HT1080 (cell line): ENCODE measurements at regions not wholly inside any gene's neighbourhood (a gene's known extent, or its start where the extent isn't known, plus 50 kb on each side); places are given as distances from the start of the nearest gene placed in this dataset.

Source experiments
- DNase-seq: peaks from one replicate; pipeline ENCODE4 v3.0.0-alpha.2; 2015; ENCODE audit warnings: low read depth

- no peak for DNase-seq
Measured at GRCh38 chr13:64051278-64051677, 2635.6 kb upstream of the PCDH20 start.

DNA sequence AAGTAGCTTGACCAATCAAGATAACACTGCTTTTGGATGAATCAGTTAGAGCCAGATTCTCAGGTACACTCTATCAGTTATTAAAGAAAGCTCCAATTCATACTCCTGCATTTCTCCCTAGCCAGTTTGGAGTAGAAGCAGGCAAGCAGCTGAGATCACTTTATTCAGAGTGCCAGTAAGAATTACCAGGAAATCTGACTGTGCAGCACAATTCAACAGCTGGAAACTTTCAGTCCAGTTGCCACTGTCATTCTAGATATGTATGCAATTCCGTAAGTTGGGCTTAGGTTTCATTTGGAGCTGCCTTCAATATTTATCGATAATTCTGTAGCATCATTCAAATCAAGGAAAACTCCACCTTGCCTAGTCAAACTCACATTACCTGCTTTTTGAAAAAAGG is 2625.6 kb upstream of the PCDH20 start:
- no peak for DNase-seq

DNA sequence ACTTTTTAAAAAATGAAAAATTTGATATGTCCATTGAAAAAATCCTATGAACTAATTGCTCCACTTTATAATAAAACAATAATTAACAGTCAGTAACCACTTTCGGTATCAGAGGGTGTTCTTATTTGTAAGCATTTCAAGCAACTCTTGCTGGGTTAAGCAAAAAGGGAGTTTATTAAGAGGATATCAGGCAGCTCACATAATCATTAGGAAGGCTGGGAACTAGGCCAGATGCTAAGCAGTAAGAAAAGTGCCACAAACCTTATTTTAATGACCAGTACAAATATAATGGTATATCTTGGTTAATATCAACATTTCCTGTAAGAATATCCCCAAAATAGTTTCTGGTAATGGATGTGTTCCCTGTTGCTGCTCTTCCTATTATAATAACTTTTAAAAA is 2618.3 kb upstream of the PCDH20 start:
- no peak for DNase-seq

DNA sequence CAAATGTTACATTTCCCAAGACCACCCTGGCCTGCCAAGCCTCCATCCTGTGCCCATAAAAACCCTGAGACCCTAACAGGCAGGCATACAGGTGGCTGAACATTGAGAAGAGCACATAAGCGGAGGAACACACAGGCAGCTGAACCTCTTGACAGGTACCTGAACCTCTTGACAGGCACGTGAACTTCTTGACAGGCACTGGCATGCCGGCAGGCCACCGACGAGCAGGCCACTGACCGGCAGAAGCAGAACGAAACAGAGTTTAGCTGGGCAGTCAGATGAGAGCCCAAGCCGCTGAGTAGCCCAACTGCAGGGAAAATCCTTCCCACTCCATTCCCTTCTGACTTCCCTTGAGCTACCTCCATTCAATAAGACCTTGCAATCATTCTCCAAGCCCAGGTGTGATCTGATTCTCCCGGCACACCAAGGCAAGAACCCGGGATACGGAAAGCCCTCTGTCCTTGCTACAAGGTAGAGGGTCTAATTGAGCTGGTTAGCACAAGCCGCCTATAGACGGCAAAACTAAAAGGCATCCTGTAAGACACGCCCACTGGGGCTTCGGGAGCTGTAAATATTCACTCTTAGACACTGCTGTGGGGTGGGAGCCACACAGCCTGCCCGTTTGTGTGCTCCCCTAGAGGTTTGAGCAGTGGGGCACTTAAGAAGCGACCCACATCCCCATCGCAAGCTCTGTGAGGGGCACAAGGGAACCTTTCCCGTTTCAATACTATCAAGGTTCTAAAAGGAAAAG is 2613.9 kb upstream of the PCDH20 start:
- DNase-seq, result no peak

DNA sequence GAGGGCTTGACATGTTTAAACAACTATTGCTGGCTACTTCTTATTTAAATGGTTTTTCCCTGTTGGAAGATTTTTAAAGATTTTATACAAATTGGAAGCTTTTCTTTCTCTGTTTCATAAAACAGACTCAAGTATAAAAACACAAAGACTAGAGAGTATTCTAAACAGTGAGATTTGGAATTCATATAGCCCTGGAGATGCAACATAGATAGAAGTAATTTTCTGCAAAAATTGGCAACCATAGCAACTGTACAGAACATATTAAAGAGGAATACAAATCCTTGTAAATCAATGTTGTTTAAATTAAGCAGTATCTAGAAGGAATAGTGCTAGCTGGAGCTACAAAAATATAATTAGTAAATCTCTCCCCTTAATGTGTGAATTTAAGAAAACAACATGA is 2612.9 kb upstream of the PCDH20 start:
- no peak for DNase-seq

- no peak for DNase-seq
Measured at GRCh38 chr13:64020126-64020525, 2604.5 kb upstream of the PCDH20 start.

DNA sequence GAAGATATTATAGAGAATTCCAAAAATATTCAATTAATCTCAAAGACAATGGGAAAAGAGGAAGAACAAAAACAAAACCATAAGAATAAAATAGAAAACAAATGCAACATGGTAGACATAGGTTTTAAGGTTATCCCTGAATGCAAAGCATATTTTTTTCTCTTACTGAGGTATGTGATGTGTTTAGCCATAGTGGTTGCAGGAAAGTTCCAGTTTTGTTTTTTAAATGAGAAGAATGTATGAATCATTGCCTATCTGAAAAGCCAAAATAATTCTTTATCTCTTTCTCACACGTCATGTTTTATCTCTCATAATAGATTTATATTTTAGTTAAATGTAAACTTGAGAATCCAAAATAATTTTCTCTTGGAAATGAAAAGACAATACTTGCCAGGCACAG is 2591.7 kb upstream of the PCDH20 start:
- no peak for DNase-seq

DNA sequence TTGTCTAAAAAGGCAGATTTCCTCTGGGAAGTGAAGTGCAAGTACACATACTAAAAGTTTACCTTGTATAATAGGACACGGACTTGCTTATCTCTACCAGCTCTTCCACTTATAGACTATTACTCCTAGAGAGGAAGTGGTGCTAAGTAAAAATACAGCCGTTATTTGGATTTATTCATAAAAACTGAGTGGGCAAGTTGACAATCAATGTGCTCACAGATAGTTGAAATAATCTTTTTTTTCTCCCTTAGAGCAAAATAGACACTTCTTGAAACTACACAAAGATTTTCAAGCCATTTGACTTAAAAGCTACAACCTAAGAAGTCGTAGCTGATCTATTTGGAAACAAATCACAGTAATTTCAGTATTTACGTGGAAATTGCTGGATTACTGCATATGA is 2584.7 kb upstream of the PCDH20 start:
- no peak for DNase-seq

- DNase-seq, result no peak
Measured at GRCh38 chr13:63999614-64000305, 2584.1 kb upstream of the PCDH20 start.

DNA sequence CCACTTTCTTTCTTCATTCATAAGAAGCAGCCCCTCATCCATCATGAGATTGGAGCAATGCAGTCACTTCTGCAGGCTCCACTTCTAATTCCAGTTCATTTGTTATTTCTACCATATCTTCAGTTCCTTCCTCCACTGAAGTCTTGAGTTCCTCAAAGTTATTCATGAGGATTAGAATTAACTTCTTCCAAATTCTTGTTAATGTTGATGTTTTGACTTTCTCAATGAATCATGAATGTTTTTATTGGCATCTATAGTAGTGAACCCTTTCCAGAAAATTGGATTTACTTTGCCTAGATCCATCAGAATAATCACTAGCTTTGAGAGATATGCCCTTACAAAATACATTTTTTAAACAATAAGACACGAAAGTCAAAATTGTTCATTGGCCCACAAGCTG is 2567.7 kb upstream of the PCDH20 start:
- DNase-seq, result no peak

DNA sequence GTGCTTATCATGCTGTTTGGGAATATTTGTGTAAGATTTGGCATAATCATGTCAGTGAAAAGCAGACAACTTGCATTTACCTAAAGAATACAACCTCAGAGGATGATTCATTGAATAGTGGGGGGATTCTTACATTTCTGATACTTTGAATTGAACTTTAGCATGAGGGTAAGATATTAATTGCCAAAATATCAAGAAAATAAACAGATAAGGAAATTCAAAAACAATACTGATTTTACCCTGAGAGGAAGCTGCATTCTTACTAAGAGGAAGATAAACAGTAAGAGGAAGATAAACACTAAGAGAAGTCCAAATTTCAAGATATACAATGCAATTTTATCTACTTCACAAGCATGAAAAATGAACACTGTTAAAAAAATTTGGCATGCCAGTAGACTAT is 2564.3 kb upstream of the PCDH20 start:
- DNase-seq, result no peak

DNA sequence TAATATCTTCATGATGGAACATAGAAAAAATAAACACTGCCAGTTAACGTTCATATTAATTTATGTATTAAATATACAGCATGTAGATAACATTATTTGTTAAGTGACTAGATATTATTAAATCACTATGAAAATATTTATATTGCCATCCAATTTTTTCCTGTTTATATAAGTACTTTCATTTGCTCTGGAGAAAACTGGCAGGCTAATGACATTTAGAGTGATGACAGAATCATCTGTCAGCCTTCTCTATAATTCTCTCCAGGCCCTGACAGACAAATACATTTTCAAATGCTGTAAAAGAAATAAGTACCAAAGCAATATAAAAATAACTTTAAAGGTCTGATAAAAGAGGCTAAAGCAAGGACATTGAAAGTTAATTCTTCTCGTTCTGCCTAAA is 2556.7 kb upstream of the PCDH20 start:
- no peak for DNase-seq

GRCh38 chr13:63954683-63955082 is 2539.0 kb upstream of the PCDH20 start:
- DNase-seq, result no peak

GRCh38 chr13:63948045-63948444 is 2532.4 kb upstream of the PCDH20 start:
- peak; percentile 24 for DNase-seq

DNA sequence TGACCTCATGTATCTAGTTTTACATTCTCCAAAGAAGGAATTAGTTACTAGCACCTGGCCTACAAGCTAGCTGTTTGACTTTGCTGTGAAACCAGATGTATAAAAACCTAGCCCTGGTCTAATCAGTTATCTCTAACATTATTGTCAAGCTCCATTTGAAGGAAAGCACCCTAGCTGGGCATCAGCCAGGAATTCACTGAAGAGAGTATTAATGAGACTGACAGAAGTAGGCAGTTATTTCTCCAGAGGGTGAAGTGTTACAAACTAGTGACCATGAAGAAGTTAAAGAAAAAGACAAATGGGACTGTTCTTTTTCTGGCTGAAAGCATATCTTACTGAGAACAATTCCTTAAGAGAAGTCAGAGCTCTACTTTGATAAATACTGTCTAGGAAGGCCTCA is 2529.3 kb upstream of the PCDH20 start:
- no peak for DNase-seq

DNA sequence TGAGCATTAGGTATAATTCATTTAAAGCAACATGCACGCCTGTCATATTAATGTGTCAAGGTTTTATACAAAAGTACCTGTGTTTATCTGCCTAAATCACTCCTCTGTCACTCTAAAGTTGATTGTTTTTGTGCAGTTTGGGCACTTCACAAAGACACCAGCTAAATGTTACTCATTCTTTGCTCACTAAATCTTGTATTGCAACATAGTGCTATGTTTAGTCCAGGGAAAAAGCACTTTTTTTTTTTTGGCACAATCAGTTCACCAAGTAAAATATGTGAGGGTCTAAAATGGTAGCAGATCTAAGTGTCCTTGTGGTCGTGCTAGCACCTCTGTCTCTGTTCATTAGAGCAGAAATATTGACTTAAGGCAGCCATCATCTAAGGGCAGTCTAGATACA is 2526.7 kb upstream of the PCDH20 start:
- DNase-seq, result peak; percentile 2

DNA sequence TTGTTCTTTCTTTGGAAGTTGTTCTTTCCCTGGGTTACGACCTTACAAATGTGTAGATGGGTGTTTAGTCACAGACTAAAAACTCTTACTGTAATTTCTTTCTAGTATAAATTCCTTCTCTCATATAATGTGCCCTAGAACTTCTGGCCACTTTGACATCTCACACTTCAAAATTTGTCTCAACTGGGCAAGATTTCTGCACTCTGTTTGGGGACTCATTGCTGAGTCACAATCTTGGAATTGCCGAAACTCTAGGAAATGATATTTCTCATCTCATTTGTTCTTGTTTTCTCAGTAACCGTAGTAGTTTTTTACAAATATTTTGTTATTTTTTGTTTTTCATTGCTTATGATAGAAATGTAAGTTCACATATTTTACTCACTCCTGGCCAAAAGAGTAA is 2523.2 kb upstream of the PCDH20 start:
- peak; percentile 44 for DNase-seq

- DNase-seq, result peak; percentile 34
Measured at GRCh38 chr13:63910511-63910910, 2494.9 kb upstream of the PCDH20 start.

GRCh38 chr13:63909726-63910375 is 2494.2 kb upstream of the PCDH20 start:
- DNase-seq, result no peak

- no peak for DNase-seq
Measured at GRCh38 chr13:63902141-63902540, 2486.5 kb upstream of the PCDH20 start.

GRCh38 chr13:63901630-63902029 is 2486.0 kb upstream of the PCDH20 start:
- no peak for DNase-seq

DNA sequence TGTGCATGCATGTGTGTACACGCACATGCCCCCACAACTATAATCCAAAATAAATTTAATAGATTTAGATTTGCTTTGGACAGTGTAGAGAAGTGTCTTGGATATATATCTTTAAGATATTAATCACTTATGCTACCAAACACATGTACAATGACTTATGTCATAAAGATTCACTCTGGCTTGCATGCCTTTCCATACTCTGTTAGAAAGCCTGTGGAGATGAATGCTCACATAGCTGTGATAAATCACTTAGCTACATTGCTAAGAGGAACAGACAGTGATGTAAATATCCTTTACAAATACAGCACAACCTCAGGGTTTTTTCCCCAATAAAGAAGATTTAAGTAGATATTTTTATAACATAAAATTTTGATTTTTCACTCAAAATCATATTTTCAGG is 2484.8 kb upstream of the PCDH20 start:
- DNase-seq, result no peak

DNA sequence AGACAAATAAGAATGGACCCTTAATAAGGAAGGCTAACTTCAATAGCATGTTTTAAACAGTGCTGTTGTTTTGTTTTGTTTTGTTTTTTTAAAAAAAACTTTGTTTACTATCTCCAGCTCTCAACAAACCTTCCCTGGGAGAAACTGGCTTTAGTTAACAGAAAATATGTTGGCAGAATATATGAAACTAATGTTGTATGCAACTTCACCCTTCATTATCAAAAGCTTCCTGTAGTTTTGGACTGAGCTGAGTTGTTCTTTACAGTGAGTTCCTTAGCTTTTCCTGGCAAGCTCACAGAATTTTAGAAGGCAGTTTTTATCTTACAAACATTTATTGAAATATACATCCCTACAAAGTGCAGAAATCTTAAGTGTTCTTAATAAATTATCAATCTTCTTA is 2480.7 kb upstream of the PCDH20 start:
- DNase-seq, result no peak
